GM19395 (cell line): ENCODE measurements at regions not wholly inside any gene's neighbourhood (a gene's known extent, or its start where the extent isn't known, plus 50 kb on each side); places are given as distances from the start of the nearest gene placed in this dataset.

Experiments used
- ATAC-seq: cut with Tn5 transposase; IDR thresholded peaks from one replicate; pipeline ENCODE4 v1.9.1; 2021; ENCODE audit warnings: mild to moderate bottlenecking, moderate library complexity; ENCODE audit not compliant: unreplicated experiment

DNA sequence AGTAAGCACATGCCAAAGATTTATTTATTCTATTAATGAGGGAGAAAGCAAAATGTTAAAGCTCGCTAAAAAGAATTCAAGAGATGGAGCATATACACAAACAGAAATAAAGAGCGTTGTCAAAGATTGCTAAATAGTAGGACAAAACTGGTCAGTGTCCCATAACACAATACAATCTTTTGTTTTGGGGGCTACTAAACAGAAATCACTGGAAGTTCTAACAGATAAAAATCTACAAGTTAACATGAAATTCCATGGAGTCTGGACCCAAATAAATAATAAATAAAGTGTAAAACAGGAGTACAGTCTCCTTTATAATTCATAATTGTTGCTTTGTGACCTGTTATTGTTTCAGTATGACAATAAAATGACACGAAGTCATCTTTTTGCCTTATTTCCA, 115.2 kb upstream of the CNTNAP4 start:
- ATAC-seq = no peak

- peak; percentile 75 for ATAC-seq
Observed at GRCh38 chr16:76164970-76165558, 112.1 kb upstream of the CNTNAP4 start.

- peak; percentile 32 for ATAC-seq
Observed at GRCh38 chr16:76175718-76176117, 101.5 kb upstream of the CNTNAP4 start.

DNA sequence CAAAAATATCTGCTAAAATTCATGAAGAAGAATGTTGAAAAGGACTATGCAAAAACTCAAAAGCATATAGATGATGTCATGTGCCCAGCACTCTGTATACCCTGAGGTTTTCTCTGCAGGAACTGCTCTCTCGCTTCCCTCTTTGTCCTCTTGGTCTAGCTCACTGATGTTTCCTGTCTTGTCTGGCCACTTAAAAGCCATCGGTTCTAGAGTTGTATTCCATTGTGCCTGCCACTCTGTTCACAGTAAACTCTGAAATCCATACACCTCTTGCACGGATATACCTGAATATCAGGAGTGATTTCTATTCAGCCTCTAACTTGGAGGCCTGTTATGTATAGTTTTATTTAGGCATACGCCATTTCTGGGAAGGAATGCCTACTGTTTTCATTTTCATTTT, 101.0 kb upstream of the CNTNAP4 start:
- peak; percentile 95 for ATAC-seq

DNA sequence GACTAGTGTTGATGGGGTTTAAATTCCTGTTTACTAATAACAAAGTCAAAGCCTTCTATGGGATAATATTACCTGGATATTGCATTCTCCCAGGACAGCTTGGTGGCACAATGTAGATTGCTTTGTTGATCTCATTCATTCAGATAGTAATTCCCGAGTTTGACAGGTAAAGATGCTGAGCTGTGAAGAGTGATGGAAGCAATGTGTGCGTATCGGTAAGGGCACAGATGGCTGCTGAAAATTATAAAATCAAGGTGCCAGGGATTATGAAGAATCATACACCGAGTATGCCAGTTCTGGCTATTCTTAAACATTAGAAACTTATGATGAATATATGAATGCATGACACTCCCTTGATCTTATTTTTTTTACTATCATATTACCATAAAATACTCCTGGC, 100.6 kb upstream of the CNTNAP4 start:
- ATAC-seq = no peak

GRCh38 chr16:76182041-76182635, 95.1 kb upstream of the CNTNAP4 start:
- no peak for ATAC-seq

- ATAC-seq = no peak
Observed at GRCh38 chr16:76183647-76184046, 93.6 kb upstream of the CNTNAP4 start.

DNA sequence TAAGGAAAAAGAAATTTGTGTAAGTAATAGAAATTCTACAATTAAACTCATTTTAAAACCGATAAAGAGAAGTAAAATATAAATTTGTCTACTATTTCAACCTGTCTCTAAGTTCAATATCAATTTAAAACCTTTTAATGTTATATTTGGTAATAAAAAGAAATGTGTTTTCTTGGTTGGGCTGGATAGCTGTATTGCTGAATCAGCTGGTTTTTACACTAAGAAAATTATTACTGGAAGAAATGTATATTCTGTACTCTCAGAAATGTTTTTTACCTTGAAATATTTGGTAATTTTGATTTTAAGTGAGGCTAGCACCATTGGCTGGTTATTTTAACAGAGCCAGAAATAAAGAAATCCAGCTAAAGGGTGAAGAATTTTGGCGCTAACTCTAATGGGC, 87.1 kb upstream of the CNTNAP4 start:
- ATAC-seq = no peak

DNA sequence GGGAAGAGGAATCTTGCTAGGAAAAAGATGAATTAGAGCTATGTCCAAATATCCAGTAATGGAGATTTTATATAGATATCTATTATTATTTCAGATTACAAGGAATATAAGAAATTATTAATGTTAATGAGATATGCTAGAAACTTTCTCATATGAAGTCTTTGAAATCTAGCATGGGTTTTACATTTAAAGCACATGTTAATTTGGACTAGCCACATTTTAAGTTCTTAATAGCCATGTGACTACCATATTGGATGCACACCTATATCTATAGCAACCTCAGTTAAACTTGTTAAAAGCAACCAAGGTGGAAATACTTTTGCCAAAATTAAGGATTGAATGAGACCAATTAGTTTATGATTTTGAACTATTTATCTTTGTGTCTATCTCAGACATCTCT, 86.7 kb upstream of the CNTNAP4 start:
- no peak for ATAC-seq

- no peak for ATAC-seq
Observed at GRCh38 chr16:76193906-76194615, 83.1 kb upstream of the CNTNAP4 start.

DNA sequence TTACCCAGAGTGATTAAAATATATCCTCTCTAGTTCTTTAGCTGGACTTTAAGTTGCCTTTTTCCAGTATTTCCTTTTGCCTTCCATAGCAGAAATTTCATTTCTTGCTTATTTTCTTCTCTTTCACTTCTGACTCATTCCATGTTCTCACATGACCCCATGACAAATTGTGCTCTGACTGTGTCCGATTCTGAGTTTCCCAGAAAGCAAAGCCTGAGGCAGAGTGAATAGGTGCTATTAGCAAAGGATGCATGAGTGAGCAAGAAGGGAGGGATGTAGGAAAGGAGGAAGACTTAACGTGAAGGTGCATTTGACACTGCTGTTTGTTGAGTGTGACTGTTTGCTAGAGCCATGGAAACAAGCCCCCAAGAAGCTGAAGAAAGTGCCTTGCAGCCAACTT, 82.6 kb upstream of the CNTNAP4 start:
- no peak for ATAC-seq

- ATAC-seq = no peak
Observed at GRCh38 chr16:76195056-76195455, 82.1 kb upstream of the CNTNAP4 start.

GRCh38 chr16:76195648-76196047, 81.6 kb upstream of the CNTNAP4 start:
- ATAC-seq = no peak

GRCh38 chr16:76197900-76198299, 79.3 kb upstream of the CNTNAP4 start:
- ATAC-seq = no peak

GRCh38 chr16:76199681-76200220, 77.5 kb upstream of the CNTNAP4 start:
- no peak for ATAC-seq

DNA sequence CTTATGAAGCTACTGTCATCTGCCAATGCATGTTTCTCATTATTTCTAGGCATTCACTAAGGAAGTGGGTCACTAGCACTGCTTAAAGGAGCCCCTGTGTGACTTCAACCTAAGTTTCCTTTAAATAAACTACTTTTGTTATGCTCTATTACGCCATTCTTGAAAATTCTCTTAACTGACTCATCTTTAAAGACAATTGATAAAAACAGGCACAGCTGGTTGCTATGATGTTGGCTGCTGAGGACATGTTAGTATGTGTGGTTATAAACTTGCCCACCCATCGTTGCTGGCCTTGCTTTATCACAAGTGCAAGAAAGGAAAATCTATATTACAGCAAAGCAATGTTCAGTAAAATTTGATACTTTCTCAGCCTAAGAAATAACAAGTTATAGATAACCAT, 75.8 kb upstream of the CNTNAP4 start:
- ATAC-seq = no peak

DNA sequence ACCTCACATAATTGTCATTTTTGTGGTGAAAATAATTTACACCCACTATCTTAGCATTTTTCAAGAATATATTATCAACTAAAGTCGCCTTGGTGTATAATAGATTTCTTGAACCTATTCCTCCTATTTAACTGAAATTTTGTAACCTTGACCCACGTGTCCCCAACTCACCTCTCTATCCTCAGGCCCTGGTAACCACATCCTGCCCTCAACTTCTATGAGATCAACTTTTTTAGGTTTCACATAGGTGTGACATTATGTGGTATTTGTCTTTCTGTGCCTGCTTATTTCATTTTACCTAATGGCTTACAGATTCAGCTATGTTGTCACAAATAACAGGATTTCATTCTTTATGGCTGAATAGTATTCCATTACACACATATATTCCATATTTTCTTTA, 73.0 kb upstream of the CNTNAP4 start:
- ATAC-seq = no peak

GRCh38 chr16:76207270-76207669, 69.9 kb upstream of the CNTNAP4 start:
- ATAC-seq = peak; percentile 53

DNA sequence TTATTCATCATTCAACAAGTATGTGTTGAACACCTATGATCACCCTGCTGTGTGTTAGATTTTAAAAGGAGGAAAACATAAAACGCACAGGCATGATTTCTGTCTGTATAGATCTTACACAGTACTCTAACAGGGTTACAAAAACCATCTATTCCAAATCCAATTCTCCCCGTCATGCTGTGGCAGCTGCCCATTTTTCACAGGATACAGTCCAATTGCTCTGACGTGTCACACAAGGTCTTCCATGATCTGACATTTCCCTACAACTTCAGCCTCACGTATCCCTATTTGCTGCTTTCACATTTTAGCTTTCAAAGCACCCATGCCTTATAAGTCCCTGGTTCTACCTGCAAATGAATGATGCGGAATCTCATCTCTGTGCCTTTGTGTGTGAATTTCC, 67.0 kb upstream of the CNTNAP4 start:
- ATAC-seq = no peak

DNA sequence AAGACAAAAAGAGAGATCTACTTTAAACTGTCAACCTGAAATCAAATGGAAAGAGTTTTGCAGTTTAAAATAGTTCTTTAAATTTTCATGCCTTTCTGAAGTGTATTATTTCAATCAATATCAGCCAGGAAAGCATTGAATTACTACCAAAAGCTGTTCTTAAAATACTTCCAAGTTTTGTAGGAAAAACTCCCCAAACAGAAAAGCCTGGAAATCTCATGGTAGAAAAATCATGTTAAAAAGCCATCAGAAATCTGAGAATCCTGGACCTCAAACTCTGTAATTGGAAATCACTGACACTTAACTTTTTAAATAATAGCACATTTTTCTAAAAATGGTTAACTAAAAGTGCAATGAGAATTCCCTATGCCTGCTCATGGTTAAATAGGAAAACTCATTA, 63.3 kb upstream of the CNTNAP4 start:
- ATAC-seq = no peak

GRCh38 chr16:76214856-76215255, 62.3 kb upstream of the CNTNAP4 start:
- ATAC-seq = no peak

DNA sequence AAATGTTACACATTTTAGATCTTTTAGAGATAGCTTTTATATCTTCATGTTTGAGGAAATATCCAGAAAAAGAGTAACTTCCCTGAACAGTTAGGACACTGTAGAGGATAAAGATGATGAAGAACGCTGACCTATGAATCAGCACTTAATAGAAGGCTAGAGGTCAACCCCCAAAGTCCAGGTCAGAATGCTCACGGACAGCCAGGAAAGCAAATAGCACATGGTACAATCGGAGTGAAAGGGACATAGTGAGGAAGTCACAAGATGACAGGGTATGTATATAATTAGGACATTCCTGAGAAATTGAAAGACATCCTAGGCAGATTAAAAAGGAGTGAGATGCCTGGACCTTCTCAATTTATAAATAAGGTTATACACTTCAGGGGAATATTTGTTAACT, 55.1 kb upstream of the CNTNAP4 start:
- ATAC-seq = no peak
